ENCODE measurements at regions not wholly inside any gene's neighbourhood (a gene's known extent, or its start where the extent isn't known, plus 50 kb on each side); places are given as distances from the start of the nearest gene placed in this dataset.
"Not testable (repeated sequence)": the region's sequence is repeated elsewhere in the genome, so short reads cannot be mapped to it uniquely, and the experiment has no call there.

DNA sequence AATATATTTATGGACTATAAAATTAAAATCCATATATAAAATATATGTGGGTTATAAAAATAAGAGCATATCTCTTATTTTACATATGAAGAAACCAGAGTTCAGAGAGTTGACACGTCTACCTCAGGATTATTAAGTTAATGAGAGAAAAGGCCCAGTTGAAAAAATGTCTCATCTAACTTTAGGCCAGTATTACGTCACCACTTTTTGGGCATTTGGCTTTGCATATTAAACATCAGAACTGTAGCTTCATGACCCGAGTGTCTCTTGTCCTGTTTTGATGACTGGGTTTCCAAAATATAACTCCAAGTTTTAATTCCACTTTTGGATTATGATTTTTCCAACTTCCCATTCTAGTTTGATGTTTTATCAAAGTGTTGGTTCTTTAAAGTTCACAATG lies 1026.1 kb downstream of the SLC6A15 start:
- DNase-seq: no peak

DNA sequence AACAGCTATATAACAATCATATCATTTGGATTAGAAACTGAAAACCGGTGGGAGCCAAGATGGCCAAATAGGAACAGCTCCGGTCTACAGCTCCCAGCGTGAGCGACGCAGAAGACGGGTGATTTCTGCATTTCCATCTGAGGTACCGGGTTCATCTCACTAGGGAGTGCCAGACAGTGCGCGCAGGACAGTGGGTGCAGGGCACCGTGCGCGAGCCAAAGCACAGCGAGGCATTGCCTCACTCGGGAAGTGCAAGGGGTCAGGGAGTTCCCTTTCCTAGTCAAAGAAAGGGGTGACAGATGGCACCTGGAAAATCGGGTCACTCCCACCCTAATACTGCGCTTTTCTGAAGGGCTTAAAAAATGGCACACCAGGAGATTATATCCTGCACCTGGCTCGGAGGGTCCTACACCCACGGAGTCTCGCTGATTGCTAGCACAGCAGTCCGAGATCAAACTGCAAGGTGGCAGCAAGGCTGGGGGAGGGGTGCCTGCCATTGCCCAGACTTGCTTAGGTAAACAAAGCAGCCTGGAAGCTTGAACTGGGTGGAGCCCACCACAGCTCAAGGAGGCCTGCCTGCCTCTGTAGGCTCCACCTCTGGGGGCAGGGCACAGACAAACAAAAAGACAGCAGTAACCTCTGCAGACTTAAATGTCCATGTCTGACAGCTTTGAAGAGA lies 1041.5 kb downstream of the SLC6A15 start:
- DNase-seq: not testable (repeated sequence)

GRCh38 chr12:83866477-83866876 lies 1046.1 kb downstream of the SLC6A15 start:
- no peak for DNase-seq

- no peak for DNase-seq
These were observed 1047.2 kb downstream of the SLC6A15 start for GRCh38 chr12:83865431-83865830.

DNA sequence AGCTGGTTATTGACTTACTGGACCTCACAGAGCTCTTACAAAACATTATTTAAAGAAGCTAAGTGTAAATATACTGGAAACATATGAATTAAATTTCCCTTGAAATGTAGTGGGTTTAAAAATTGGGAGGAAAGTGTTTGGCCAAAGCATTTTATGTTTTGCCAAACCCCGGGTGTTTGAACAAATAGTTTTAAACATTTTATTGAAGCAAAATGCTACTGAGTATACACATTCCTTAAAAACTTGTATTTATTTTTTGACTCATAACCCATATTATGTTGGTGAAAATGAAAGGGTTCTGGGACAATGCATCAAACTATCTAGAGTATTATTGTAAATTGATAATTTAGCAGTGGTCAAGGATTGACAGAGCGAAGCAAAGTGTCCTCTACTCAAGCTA lies 1048.5 kb downstream of the SLC6A15 start:
- DNase-seq: no peak

DNA sequence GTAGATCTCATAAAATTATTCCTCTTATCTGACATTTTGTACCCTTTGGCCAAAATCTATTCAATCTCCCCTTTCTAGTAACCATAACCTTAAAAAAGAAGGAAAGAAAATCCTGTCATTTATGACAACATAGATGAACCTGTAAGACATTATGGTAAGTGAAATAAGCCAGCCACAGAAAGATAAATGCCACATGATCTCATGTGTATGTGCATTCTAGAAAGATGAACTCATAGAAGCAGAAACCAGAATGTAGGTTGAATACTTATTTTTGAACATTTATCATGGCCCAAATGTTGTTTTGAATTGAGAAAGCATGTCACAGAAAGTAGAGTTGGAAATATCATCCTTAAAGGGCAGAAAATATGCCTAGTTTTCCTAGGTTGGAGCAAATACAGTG lies 1053.6 kb downstream of the SLC6A15 start:
- no peak for DNase-seq

DNA sequence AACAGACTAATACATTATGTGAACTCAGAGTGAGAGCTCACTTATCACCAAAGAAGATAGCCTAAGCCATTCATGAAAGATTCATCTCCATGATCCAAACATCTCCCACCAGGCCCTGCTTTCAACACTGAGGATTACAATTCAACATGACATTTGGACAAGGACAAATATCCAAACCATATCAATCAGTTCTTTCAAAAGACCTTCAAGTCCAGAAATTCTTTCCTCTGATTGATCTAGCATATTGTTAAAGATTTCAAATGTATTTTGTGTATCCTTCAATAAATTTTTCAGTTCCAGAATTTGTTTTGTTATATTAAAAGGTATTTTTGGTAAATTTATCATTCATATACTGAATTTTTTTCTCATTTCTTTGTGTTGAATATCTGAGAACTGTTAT lies 1055.8 kb downstream of the SLC6A15 start:
- no peak for DNase-seq

DNA sequence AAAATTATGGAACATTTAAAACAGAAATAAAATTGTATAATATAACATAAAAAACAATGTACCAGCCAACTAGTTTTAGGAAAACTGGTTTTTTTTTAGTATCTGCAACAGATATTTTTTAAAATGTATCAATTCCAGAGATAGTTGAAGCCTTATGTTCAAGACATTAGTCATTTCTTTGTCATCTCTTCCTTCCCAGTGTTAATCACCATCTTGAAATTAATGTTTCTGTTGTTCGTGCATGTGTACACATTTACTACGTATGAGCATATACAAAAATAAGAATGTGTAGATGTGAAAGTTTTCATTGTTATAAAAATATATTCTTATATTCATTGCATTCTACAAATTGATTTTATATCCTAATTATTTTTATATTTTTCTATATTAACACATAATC lies 1062.1 kb downstream of the SLC6A15 start:
- no peak for DNase-seq

- DNase-seq: no peak
These were observed 1063.9 kb downstream of the SLC6A15 start for GRCh38 chr12:83848702-83849101.

GRCh38 chr12:83843541-83843940 lies 1069.1 kb downstream of the SLC6A15 start:
- no peak for DNase-seq

- DNase-seq: no peak
These were observed 1071.0 kb downstream of the SLC6A15 start for GRCh38 chr12:83841620-83842019.

- DNase-seq: no peak
These were observed 1084.7 kb downstream of the SLC6A15 start for GRCh38 chr12:83827860-83828259.

DNA sequence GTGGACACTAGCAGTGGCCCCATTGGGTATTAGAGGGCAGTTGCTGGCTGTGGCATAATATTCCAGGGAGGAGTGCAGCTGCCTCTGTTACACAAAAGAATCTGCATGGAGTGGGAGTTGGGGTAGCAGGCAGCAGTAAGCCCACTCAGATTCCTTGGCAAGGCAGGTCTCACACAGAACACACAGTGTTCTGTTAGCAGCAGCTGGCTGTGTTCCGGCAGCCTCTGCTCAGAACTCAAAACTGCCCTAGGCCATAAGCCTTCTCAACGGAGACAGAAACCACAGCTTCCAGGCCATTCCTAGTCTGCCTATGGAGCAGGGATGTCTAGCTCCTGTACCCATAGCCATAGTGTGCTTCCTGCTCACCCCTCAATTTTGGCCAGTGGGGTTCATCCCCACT lies 1085.4 kb downstream of the SLC6A15 start:
- no peak for DNase-seq

DNA sequence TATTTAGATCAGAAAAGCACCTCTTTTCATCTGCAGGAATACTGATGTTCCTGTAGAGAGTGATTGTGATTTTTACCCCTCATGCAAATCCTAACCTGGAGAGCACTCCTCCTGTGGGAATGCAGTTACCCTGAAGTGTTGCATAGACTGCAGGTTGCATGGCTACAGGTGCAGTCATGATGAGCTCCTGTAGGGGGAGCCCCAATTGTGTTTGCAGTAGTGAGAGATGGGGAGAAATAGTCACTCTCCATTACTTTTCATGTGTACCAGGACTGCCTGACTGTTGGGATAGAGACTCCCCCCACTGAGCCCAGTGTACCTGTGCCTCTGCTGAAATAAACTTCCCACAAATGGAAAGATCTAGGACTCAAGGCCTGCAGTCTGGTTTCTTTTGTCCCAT lies 1086.5 kb downstream of the SLC6A15 start:
- no peak for DNase-seq

DNA sequence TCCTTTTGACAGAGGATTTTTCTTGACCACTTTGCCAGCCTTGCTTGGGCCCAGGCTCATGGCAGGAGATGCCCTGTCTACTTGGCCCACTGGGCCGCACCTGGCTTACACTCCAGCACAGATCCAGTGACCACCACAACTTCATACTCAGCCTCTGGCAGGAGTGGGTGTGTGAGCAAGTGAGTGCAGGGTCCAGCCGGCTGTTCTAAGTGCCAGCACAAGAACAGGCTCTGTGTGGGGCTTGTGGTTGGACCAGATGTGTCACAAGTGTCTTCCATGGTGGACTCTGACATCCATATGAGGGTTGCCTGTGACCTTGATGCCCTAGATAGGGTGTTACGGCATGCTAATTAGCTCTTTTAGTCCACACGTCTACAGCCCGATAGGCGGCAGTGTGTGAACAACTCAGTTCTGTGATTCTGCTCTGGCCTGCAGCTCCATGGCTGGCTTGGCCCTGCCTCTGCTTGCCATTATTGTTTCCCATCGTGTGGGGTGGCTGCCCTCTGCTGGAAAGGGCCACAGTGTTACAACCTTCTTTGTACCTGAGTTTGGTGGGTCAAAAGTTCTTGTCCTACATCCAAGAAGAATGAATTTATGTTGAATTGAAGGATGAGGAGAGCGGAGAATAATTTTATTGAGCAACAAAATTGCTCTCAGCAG lies 1089.1 kb downstream of the SLC6A15 start:
- no peak for DNase-seq

- DNase-seq: no peak
These were observed 1090.6 kb downstream of the SLC6A15 start for GRCh38 chr12:83821967-83822366.

GRCh38 chr12:83818881-83819280 lies 1093.7 kb downstream of the SLC6A15 start:
- DNase-seq: no peak

DNA sequence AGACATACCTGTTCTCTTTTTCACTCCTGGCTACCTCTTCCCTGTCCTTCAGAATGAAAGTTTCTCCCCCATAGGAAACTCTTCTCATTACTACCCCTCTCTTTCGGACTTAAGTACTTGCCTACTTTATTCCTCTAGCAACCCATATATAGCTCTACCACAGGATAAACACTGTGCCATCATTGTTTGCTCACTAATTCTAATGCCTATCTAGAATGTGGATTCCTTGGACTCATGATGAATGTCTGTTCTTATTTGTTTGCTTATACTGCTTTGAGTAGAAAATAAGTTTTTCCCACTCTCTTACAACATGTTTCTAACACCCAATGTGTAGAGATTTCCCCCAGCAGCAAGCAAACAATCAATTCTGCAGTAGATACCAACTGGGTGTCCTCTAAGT lies 1094.9 kb downstream of the SLC6A15 start:
- DNase-seq: no peak

- no peak for DNase-seq
These were observed 1104.0 kb downstream of the SLC6A15 start for GRCh38 chr12:83808591-83808990.

GRCh38 chr12:83807871-83808270 lies 1104.7 kb downstream of the SLC6A15 start:
- no peak for DNase-seq

DNA sequence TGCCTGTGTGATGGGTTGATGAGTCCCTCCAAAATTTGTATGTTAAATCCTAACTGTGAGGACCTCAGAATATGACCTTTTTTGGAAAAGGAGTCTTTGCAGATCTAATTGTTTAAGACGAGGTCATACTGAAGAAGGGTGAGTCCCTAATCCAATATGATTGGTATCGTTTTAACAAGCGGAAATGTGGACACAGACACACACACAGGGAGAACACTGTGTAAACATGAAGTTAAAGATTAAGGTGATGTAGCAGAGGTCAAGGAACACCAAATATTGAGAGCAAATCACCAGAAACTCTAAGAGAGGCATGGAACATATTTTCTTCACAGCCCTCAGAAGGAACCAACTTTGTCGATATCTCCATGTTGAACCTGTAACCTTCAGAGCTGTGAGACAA lies 1106.7 kb downstream of the SLC6A15 start:
- DNase-seq: no peak

- no peak for DNase-seq
These were observed 1107.3 kb downstream of the SLC6A15 start for GRCh38 chr12:83805156-83805772.

- DNase-seq: no peak
These were observed 1110.6 kb downstream of the SLC6A15 start for GRCh38 chr12:83801972-83802371.

DNA sequence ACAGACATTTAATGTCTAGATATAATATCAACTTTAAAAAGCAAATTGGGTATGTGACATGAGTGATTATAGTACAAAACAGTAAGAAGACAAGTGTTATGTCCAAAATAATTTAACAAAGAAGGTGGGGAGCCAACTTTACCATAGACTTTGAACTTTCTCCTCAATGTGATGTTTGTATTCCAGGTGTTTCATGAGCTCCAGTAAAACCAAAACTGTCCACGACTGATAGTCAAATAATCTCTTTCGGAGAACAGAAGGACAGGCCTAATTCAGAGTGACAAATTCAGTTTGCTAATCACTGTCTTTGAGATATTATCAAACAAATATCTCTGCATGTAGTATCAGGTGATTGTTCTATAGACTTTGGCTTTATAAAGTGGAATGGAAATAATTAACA lies 1112.6 kb downstream of the SLC6A15 start:
- no peak for DNase-seq

- no peak for DNase-seq
These were observed 1109.8 kb downstream of the TMTC2 start for GRCh38 chr12:83796531-83796930.

All from NCI-H2107 (cell line).